Right hindlimb (tissue), 1 donor: ENCODE measurements at regions not wholly inside any gene's neighbourhood (a gene's known extent, or its start where the extent isn't known, plus 50 kb on each side); places are given as distances from the start of the nearest gene placed in this dataset.
"Not testable (repeated sequence)": the region's sequence is repeated elsewhere in the genome, so short reads cannot be mapped to it uniquely, and the experiment has no call there.

Experiments
- DNase-seq: peaks from one replicate; pipeline ENCODE4 v3.0.0-alpha.2; 2018

- DNase-seq: no peak
Observed at GRCh38 chr2:58620896-58621295, 379.8 kb upstream of the FANCL start.

GRCh38 chr2:58620093-58620492 is 379.0 kb upstream of the FANCL start:
- DNase-seq: no peak

DNA sequence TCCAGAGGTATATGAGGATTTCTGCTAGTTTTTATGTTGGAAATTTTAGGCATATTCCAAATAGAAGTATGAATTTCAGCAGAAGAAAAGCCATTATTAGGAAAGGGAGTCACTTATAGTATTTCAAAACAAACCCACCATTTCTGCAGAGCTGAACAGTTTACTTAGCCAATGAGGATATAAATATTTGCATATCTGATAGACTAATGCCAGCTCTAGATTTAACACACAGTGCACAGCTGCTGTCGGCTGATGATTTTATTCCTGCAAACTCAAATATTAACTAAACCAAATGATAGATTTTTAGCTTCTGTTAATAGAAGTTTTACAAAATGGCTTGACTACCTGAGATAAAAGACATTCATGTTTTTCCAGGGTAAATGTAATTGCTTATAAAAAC is 375.8 kb upstream of the FANCL start:
- no peak for DNase-seq

DNA sequence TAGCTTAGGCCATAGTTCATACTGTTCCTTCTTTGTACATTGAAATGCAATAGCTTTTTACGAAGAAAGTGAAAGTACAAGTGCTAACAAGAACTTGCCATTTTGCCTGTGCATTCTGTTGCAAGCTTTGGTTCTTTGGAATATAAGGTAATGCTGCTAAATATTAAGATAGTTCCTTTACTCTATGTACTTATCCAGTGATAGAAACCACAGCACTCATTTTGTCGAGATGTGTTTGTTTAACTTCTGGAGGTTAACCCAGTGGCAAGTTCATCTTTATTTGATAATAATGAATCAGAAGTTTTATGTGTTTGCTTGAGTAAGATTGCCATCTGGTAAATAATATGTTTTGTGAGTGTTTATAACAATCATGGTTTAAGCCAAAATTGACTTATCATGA is 373.1 kb upstream of the FANCL start:
- no peak for DNase-seq

DNA sequence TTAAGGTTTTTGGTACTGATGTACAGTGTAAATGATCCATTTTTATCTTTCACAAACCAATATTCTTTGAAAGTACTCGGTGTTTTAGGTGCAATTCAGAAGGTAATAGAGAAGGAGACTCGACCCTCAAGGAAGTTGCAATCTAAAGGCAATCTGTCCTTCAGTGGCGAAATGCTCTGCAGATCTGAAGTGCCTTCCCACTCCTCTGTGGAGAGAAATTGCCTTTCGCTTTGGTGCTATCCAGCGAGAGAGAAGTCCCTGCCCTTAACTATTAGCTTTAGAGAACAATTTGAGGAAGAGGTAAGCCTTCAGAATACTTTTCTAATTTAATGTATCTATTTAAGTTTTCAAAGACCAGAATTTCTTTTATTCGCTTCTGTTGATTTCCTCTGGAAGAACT is 371.8 kb upstream of the FANCL start:
- no peak for DNase-seq

- DNase-seq: no peak
Observed at GRCh38 chr2:58609326-58609725, 368.2 kb upstream of the FANCL start.

GRCh38 chr2:58608146-58608545 is 367.0 kb upstream of the FANCL start:
- no peak for DNase-seq

DNA sequence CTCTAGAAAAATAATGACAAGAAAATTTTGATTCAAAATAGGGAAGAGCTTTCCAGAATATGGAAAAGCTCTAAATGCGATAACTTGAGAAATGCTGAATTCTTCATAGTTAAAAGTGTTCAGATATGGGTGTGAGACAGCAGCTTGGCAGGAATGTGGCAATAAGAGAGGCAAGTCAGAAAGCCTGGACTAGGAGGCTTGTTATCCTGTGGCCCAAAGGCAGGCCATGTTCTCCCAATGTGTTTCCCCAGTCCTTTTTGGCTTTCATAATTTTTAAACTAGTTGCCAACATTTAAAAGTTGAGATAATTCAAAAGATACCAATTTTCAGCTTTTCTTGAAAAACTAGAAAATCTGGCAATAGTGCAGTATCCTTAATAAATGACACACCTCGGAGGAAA is 366.3 kb upstream of the FANCL start:
- DNase-seq: no peak

GRCh38 chr2:58606799-58607198 is 365.7 kb upstream of the FANCL start:
- DNase-seq: no peak

DNA sequence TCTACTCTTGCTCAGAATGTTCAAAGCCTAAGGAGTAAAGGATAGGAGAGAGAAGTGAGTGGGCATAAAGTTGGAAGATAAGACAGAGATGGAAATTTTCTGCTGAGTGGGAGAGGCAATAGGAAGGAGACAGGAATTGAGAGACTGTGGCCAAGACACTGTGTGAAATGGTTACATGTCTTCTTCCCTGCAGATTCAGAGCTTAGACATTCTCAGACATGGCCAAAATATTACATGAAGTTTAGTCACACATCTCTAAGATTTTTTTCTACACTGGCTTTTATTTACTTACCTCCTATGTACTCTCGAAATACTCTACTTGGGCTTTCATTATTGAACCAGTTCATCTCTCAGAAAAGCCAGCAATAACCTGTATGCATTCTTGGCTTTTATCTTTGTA is 363.0 kb upstream of the FANCL start:
- DNase-seq: no peak

DNA sequence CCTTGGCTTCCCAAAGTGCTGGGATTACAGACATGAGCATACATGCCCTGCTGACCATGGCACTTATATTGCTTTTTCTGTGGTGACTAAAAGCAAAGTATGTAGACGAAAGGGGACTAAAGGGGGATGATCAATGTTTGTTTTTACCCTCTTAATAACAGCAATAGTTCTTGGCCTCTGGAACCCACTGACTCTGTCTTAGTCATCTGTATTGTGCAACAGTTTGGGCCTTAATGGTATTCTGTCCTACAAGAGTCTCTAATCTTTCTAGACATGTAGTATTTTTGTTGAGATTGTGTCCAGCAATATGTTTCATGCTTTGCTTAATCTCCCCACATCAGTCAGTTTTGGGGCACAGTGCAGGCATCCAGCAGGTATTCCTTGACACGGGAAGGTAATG is 359.9 kb upstream of the FANCL start:
- DNase-seq: no peak

DNA sequence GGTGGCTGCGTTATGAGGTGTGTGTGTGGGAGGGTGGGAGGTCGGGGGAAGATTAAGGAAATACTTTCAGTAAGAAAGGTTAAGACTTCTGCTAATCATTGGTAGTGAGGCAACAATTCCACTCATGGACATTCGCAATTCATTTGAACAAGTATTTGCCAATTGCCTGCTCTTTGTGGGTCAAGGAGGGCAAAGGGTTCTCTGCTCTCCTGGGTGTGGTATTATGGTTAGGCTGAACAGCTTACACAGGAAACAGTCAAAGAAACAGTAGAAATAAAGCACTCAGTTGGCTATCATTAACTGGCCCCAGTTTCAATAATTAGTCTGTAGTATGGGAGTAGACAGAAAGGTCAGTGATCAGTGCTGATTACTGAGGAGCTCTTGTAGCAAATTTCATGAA is 357.0 kb upstream of the FANCL start:
- no peak for DNase-seq

DNA sequence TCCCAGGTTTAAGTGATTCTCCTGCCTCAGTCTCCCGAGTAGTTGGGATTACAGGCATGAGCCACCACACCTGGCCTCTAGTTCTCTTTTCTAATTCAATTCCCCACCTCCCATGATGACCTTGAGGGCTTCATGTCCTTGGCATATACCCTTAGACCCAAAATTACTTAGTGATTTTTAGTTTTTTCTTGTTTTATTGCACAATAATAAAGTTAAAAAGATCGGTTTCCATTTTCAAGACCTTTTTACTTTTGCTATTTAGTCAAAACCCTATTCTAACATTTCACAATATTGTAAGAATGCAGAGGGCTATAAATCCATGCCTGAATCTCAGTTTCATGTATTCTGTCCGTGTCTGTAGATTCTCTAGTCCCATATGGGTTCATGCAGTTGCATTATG is 354.6 kb upstream of the FANCL start:
- DNase-seq: no peak

GRCh38 chr2:58594762-58595161 is 353.6 kb upstream of the FANCL start:
- no peak for DNase-seq

DNA sequence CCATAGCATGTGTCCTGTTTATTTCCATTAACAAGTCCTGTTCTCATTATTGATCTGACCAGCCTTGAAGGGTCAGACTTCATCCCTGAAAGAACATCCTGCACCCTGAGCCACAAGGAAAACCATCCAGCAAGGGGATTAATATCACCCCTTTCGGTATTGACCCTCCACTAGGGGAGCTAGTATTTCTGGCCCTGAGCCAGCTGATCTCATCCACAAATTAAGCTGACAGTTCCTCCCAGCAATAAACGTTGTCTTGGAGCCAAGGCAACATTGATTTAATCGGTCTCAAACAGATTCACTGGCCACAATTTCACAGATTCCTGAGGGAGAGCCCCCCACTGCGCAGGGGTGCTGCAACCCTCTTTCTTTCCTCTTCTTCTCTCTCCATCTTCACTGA is 353.1 kb upstream of the FANCL start:
- DNase-seq: no peak

DNA sequence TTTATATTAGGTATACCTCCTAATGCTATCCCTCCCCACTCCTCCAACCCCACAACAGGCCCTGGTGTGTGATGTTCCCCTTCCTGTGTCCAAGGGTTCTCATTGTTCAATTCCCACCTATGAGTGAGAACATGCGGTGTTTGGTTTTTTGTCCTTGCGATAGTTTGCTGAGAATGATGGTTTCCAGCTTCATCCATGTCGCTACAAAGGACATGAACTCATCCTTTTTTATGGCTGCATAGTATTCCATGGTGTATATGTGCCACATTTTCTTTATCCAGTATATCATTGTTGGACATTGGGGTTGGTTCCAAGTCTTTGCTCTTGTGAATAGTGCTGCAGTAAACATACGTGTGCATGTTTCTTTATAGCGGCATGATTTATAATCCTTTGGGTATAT is 345.1 kb upstream of the FANCL start:
- DNase-seq: not testable (repeated sequence)

DNA sequence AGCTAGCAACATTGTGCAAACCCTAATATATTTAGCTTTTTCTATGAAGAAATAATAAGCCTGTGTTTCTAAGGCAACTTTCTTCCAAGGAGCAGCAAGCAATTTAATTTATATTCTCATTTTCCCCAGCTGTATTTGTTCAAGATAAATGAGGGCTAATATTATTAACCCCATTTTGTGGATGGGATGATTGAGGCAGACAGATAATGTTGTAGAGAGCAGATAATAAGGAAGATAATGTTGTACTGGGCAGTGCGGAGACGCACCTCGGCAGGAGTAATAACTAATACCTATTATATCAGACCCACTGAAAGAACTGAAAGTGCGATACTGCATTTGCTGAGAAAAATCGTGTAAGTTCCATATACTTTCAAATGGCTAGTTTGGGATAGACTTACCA is 344.1 kb upstream of the FANCL start:
- DNase-seq: no peak

DNA sequence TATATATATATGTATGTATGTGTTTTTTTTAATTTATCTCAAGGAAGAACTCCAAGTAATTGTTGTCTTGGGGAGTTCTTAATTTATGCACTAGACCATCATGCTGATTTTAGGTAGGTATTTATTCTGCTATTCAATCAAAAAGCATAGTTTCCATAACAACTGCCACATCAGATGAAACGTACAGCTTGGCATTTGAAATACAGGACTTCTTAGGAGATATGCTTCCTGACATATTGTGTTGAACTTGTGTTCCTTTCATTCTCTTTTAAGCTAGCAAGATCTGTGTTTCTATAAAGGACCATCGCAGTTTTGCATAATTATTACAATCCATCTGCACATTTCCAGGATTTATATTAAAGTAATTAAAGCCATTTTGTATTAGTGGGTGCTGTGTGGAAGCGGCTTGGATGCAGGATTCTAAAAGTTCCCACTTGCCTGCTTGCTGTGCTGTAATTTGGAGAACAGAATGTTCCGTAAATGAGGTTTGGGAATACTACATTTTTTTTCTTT is 343.5 kb upstream of the FANCL start:
- DNase-seq: no peak

DNA sequence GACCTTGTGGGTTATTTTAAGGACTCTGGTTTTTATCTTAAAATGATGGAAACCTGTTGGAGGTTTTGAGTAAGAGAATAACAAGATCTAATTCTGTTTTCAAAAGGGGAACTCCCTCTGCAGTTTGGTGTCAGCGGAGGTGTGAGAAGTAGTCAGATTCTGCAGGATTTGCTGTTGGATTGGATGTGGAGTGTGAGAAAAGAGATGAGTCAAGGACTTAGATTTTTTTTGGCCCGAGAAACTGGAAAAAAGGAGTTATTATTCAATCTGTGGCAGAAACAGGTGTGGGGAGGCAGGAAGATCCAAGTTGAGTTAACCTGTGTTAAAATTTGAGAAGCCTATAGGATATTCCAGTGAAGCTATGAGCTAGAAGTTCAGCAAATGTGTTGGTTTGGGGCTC is 337.2 kb upstream of the FANCL start:
- no peak for DNase-seq

- DNase-seq: no peak
Observed at GRCh38 chr2:58574873-58575272, 333.7 kb upstream of the FANCL start.

DNA sequence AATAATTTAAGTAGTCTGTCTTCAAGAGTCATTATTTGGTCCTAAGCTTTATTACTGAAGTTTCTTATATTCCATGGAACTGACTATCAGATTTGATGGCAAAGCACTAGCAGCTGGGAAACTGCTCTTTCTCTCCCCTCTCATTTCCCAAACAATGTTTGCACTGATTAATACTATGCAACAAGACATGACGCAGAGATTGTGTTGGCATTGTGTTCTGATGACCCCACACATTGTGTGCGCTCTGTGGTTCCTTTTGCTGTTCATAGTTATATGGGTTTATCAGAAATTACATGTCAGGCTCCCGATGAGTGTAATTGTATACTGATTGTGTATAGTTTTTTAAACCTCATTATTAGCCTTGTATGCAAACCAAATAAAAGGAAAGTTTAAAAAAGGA is 331.6 kb upstream of the FANCL start:
- DNase-seq: no peak

GRCh38 chr2:58571181-58571852 is 330.2 kb upstream of the FANCL start:
- DNase-seq: peak; percentile 37

DNA sequence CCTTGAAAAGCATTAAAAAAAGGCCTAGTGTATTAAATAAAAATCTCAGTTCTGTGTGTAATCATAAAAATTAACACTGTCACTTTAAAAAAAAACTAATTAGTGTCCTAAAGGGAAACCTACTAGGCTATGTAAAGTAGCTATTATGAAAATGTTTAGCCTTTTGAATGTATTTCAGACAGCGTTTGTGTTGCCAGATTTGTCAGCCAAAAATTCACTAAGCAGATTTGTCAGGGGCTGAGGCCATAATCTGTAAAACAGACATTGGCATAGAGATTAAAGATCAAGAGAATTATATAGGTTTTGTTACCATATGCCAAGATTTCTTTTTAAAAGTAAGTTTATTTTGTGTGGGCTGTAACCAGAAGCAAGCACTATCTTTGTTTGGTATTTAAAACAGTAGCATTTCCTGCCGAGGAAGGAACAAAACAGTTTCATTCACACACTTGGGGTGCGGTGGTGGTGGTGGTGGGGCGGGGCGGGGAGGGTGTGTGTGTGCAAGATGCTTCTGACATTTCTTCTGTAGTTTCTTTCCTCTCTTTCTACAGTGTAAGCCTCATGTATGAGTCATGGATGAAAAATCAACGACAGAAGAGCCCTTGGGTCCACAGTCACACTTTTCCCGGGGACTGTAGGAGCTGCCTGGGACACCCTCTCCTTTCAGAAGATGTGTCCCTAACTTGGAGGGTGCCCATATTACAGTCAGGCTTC is 328.5 kb upstream of the FANCL start:
- DNase-seq: no peak

DNA sequence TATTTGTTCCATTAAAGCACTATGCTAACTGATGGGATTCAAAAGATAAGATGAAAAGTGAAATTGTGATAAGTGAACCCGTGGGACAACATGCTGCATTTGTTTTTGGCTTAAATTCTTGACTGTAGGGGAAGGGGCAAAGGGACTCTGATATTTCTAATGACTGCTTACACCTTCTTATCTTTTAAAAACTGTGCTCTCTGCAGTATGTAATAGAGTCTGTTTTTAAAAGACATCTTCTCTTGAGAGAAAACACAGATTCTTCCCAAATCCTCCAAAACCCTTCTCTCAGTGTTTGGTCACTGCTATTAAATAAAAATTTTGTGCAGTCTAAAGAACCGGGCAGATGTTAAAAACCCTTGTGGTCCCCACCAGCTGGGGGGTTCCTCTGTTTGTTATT is 327.8 kb upstream of the FANCL start:
- no peak for DNase-seq

GRCh38 chr2:58562276-58562675 is 321.2 kb upstream of the FANCL start:
- DNase-seq: no peak
